ENCODE measurements at regions not wholly inside any gene's neighbourhood (a gene's known extent, or its start where the extent isn't known, plus 50 kb on each side); places are given as distances from the start of the nearest gene placed in this dataset.

- Histone ChIP-seq H3K9ac (ENCODE audit: insufficient read length, low read depth) (no peak overlapping the region), H3K9me3 (ENCODE audit: insufficient read depth, low read length) (no peaks in the 10 kb centered on the region), H3K27me3 (ENCODE audit: insufficient read depth, insufficient read length) (no peaks in the 10 kb centered on the region), H3K36me3 (ENCODE audit: insufficient read depth, insufficient read length, low read length) (no peaks in the 10 kb centered on the region), H3K4me1 (ENCODE audit: insufficient read depth, insufficient read length) (no peaks in the 10 kb centered on the region), H3K4me3 (ENCODE audit: insufficient read length, low read depth) (no peak overlapping the region)
- no peak for DNase-seq (ENCODE audit: low read depth, low spot score)
- TF ChIP-seq SUZ12 (IDR thresholded peaks at IDR 0.05; ENCODE audit: extremely low read depth, insufficient read depth, insufficient read length): no peak
- no peak for TF ChIP-seq ZNF274 (IDR thresholded peaks at IDR 0.05; ENCODE audit: low read depth, low read length)
- no peak for TF ChIP-seq YY1 (IDR thresholded peaks at IDR 0.05; ENCODE audit: insufficient read depth, insufficient read length)
These were observed 112.4 kb downstream of the FBXO4 start for GRCh38 chr5:42037379-42037932.

- no peak for TF ChIP-seq SUZ12 (IDR thresholded peaks at IDR 0.05; ENCODE audit: extremely low read depth, insufficient read depth, insufficient read length)
- TF ChIP-seq ZNF274 (IDR thresholded peaks at IDR 0.05; ENCODE audit: low read depth, low read length): no peak
- no peak for TF ChIP-seq YY1 (IDR thresholded peaks at IDR 0.05; ENCODE audit: insufficient read depth, insufficient read length)
- Histone ChIP-seq H3K4me3 (ENCODE audit: insufficient read length, low read depth) (no peak overlapping the region), H3K4me1 (ENCODE audit: insufficient read depth, insufficient read length) (no peaks in the 10 kb centered on the region), H3K27me3 (ENCODE audit: insufficient read depth, insufficient read length) (no peaks in the 10 kb centered on the region), H3K9ac (ENCODE audit: insufficient read length, low read depth) (no peak overlapping the region), H3K36me3 (ENCODE audit: insufficient read depth, insufficient read length, low read length) (no peaks in the 10 kb centered on the region), H3K9me3 (ENCODE audit: insufficient read depth, low read length) (no peaks in the 10 kb centered on the region)
- no peak for DNase-seq (ENCODE audit: low read depth, low spot score)
These were observed 118.3 kb downstream of the FBXO4 start for GRCh38 chr5:42043400-42043799.

GRCh38 chr5:42057254-42057690, 132.2 kb downstream of the FBXO4 start:
- no peaks in the 10 kb centered on the region for H3K27me3 ChIP-seq (ENCODE audit: insufficient read depth, insufficient read length)

GRCh38 chr5:42059291-42059690, 134.2 kb downstream of the FBXO4 start:
- no peaks in the 10 kb centered on the region for H3K27me3 ChIP-seq (ENCODE audit: insufficient read depth, insufficient read length)
- H3K36me3 ChIP-seq (ENCODE audit: insufficient read depth, insufficient read length, low read length): no peaks in the 10 kb centered on the region
- no peak for TF ChIP-seq SUZ12 (IDR thresholded peaks at IDR 0.05; ENCODE audit: extremely low read depth, insufficient read depth, insufficient read length)
- TF ChIP-seq ZNF274 (IDR thresholded peaks at IDR 0.05; ENCODE audit: low read depth, low read length): no peak
- TF ChIP-seq YY1 (IDR thresholded peaks at IDR 0.05; ENCODE audit: insufficient read depth, insufficient read length): no peak
- no peak overlapping the region for H3K4me3 ChIP-seq (ENCODE audit: insufficient read length, low read depth)
- no peak for DNase-seq (ENCODE audit: low read depth, low spot score)
- no peak overlapping the region for H3K9ac ChIP-seq (ENCODE audit: insufficient read length, low read depth)
- H3K4me1 ChIP-seq (ENCODE audit: insufficient read depth, insufficient read length): no peaks in the 10 kb centered on the region
- H3K9me3 ChIP-seq (ENCODE audit: insufficient read depth, low read length): no peaks in the 10 kb centered on the region

More at GRCh38 chr5:42057254-42057690, 132.2 kb downstream of the FBXO4 start:
- Histone ChIP-seq H3K36me3 (ENCODE audit: insufficient read depth, insufficient read length, low read length) (no peaks in the 10 kb centered on the region), H3K4me3 (ENCODE audit: insufficient read length, low read depth) (no peak overlapping the region), H3K9ac (ENCODE audit: insufficient read length, low read depth) (no peak overlapping the region), H3K9me3 (ENCODE audit: insufficient read depth, low read length) (no peaks in the 10 kb centered on the region), H3K4me1 (ENCODE audit: insufficient read depth, insufficient read length) (no peaks in the 10 kb centered on the region)
- TF ChIP-seq ZNF274 (IDR thresholded peaks at IDR 0.05; ENCODE audit: low read depth, low read length) (no peak), YY1 (IDR thresholded peaks at IDR 0.05; ENCODE audit: insufficient read depth, insufficient read length) (no peak), SUZ12 (IDR thresholded peaks at IDR 0.05; ENCODE audit: extremely low read depth, insufficient read depth, insufficient read length) (no peak)
- DNase-seq (ENCODE audit: low read depth, low spot score): peak; percentile 43

GRCh38 chr5:42059778-42060464, 134.8 kb downstream of the FBXO4 start:
- no peaks in the 10 kb centered on the region for H3K36me3 ChIP-seq (ENCODE audit: insufficient read depth, insufficient read length, low read length)

GRCh38 chr5:42061121-42061520, 136.0 kb downstream of the FBXO4 start:
- H3K9me3 ChIP-seq (ENCODE audit: insufficient read depth, low read length): no peaks in the 10 kb centered on the region
- H3K27me3 ChIP-seq (ENCODE audit: insufficient read depth, insufficient read length): no peaks in the 10 kb centered on the region
- TF ChIP-seq SUZ12 (IDR thresholded peaks at IDR 0.05; ENCODE audit: extremely low read depth, insufficient read depth, insufficient read length): no peak
- no peak for TF ChIP-seq YY1 (IDR thresholded peaks at IDR 0.05; ENCODE audit: insufficient read depth, insufficient read length)
- no peak for TF ChIP-seq ZNF274 (IDR thresholded peaks at IDR 0.05; ENCODE audit: low read depth, low read length)
- no peak for DNase-seq (ENCODE audit: low read depth, low spot score)
- H3K4me1 ChIP-seq (ENCODE audit: insufficient read depth, insufficient read length): no peaks in the 10 kb centered on the region
- H3K9ac ChIP-seq (ENCODE audit: insufficient read length, low read depth): no peak overlapping the region
- H3K4me3 ChIP-seq (ENCODE audit: insufficient read length, low read depth): no peak overlapping the region
- H3K36me3 ChIP-seq (ENCODE audit: insufficient read depth, insufficient read length, low read length): no peaks in the 10 kb centered on the region

More at GRCh38 chr5:42059778-42060464, 134.8 kb downstream of the FBXO4 start:
- Histone ChIP-seq H3K9ac (ENCODE audit: insufficient read length, low read depth) (no peak overlapping the region), H3K4me3 (ENCODE audit: insufficient read length, low read depth) (no peak overlapping the region), H3K9me3 (ENCODE audit: insufficient read depth, low read length) (no peaks in the 10 kb centered on the region), H3K27me3 (ENCODE audit: insufficient read depth, insufficient read length) (no peaks in the 10 kb centered on the region), H3K4me1 (ENCODE audit: insufficient read depth, insufficient read length) (no peaks in the 10 kb centered on the region)
- DNase-seq (ENCODE audit: low read depth, low spot score): no peak
- TF ChIP-seq SUZ12 (IDR thresholded peaks at IDR 0.05; ENCODE audit: extremely low read depth, insufficient read depth, insufficient read length) (no peak), YY1 (IDR thresholded peaks at IDR 0.05; ENCODE audit: insufficient read depth, insufficient read length) (no peak), ZNF274 (IDR thresholded peaks at IDR 0.05; ENCODE audit: low read depth, low read length) (no peak)

- Histone ChIP-seq H3K36me3 (ENCODE audit: insufficient read depth, insufficient read length, low read length) (no peaks in the 10 kb centered on the region), H3K27me3 (ENCODE audit: insufficient read depth, insufficient read length) (no peaks in the 10 kb centered on the region), H3K9ac (ENCODE audit: insufficient read length, low read depth) (no peak overlapping the region), H3K4me3 (ENCODE audit: insufficient read length, low read depth) (no peak overlapping the region), H3K9me3 (ENCODE audit: insufficient read depth, low read length) (no peaks in the 10 kb centered on the region), H3K4me1 (ENCODE audit: insufficient read depth, insufficient read length) (no peaks in the 10 kb centered on the region)
- TF ChIP-seq YY1 (IDR thresholded peaks at IDR 0.05; ENCODE audit: insufficient read depth, insufficient read length) (no peak), ZNF274 (IDR thresholded peaks at IDR 0.05; ENCODE audit: low read depth, low read length) (no peak), SUZ12 (IDR thresholded peaks at IDR 0.05; ENCODE audit: extremely low read depth, insufficient read depth, insufficient read length) (no peak)
- no peak for DNase-seq (ENCODE audit: low read depth, low spot score)
These were observed 139.7 kb downstream of the FBXO4 start for GRCh38 chr5:42064821-42065220.
